NOMO-1 treated with DMSO at 0.1 percent for 48 hours (cell line): ENCODE measurements at regions not wholly inside any gene's neighbourhood (a gene's known extent, or its start where the extent isn't known, plus 50 kb on each side); places are given as distances from the start of the nearest gene placed in this dataset.

Source experiments
- DNase-seq: peaks from one replicate; lab custom pipeline; 2025; ENCODE audit not compliant: unreplicated experiment; lab: John Stamatoyannopoulos, UW

DNA sequence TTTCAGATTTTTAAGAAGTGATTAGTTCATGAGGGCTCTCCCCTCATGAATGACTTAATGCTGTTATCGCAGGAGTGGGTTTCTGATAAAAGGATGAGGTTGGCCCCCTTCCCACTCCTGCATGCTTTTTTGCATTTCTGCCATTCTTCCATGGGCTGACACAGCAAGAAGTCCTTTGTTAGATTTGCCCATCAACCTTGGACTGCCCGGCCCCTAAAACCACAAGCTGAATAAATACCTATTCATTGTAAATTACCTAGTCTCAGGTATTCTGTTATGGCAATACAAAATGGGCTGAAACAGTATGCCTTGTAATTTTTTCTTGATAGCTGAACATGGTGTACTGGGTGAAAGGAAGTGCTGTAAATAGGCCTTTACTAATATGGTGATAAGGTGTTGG, 72.7 kb upstream of the DPH5 start:
- DNase-seq = no peak

DNA sequence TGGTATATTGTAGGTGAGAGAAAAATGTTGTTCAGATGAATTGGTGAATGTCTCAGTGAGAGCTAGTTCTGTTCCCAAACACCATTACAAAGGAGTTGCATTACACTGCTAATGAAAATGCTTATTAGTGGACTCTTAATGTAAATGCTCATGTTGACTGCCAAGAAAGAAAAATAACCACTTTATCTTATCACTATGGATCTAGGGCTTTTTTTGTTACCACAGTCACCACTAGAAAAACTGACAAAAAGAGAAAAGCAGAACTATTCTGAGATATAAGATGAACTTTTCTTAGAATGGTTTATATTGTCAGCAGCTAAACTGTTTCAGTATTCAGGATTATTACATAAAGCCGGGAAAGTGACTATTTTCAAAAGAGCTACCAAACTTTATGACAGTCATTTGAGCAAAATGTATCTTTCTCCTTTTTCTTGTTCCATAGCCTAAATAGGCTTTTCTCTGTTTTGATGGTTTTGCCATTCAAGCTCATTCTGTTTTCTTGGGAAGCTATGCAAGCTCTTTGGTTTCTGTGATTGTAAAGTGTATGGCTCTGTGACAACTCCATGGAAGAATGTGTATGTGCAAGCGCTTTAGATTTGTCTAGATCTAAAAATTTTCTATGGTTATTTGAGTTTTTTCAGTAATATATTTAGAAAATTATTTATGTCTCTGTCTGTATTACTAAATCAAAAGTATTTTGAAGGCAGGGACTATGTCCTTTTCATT, 64.2 kb upstream of the DPH5 start:
- no peak for DNase-seq

DNA sequence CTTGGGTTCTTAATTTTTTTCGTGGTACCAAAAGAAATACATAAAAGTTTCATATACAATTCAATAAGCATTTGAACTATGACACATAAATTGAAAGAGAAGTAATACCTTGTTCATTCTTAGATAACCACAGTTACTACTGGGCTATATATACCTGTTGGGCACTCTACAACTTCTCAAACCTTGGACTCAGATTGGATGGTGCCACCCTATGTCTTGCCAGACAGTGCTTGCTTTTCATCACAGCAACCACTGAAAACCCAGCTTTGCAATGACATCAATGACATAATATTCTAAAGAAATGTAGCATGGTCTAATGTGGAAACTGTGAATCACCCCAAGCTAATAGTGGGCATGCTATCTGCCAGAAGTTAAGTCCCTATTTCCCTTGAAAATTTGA, 62.8 kb upstream of the DPH5 start:
- no peak for DNase-seq

DNA sequence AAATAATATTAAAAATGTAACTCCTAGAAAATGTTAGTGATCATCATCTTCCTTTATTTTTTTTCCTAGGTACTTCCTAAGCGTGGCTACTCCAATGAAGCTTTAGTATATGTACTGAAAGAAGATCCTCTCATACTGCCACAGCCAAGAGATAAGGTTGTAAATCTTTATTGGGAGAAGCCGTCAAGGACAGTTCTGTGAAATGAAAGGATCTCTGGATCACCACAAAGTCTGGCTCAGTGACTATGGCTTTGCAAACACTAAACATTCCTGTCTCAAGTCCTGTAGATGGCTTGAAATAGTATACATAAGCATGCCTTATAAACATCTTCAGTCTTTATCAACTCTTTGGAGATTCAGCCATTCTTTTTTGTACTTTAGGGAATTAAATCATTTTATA, 61.2 kb upstream of the DPH5 start:
- no peak for DNase-seq

DNA sequence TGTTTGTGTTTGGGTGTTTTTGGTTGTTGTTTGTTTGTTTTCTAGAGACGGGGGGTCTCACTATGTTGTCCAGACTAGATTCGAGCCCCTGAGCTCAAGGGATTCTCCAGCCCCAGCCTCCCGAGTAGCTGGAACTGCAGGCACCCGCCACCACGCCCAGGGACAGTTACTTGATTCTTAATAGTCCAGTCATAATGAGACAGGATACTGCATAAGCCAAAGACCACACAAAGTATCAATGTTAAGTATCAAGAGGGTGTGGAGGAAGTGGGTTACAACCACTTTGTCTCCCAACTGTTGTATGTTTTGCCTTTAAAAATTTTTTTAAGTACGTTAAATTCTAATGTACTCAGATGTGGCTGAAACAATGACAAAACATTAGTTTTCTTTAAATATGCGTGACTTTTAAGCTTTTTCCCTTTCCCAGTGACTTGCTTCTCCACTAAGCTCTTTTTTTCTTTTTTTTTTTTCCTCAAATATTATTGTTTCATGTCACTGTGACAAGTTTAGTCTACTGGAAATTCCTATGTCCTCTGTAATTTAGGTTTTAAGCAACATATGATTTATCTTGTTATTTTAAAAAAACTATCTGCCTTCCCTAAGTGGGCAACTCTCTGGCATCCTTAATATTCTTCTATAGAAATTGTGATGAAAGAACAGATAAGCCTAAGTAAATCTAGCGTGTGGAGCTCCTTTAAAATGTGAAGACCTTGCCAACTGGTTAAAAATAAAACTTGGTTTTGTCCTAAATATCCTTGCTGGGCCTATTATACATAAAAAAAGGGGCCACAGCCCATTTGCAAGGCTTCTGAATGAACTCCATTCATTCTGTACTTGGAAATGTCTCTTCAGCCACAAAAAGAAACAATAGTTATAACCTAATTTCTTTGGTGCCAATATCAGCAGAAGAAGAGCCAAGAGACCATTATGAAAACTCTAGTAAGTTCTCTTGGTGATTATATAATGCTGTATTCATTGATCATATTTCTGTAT, 56.2 kb upstream of the DPH5 start:
- DNase-seq = no peak

DNA sequence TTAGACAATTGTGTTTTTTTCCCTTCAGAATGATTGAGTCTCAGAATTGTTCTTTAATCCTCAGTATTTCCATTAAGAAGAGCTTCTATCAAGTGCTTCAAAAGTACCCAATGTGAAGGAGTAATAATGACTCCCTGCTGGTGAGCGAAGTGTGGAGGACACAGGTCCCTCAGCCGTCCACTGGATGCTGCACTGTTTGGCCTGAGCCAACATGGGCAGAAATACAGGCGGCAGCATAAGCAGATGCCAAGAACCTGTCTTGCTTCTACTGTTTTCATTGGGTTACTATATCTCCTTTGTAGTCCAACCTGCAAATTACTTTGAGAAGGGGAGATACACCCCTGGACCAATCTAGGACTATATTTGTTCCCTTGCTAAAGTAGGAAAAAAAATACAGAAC, 55.3 kb upstream of the DPH5 start:
- DNase-seq = no peak

DNA sequence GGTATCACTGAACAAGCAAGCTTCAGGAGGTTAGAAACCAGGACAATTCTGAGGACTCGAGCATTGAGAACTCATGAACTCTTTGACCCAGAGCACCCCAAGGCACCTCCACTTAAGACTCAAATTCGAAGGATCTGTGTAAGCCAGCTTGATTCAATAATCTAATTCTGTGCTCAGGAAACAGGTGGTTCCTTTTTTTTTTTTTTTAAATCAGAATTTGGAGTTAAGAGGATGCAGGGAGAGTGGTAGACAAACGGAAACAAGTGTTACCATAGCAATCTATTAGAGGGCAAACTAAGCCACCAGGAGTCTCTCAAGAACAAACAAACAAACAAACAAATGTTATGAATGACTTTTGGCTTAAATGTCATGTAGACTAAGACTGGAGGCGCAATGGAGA, 53.8 kb upstream of the DPH5 start:
- no peak for DNase-seq

DNA sequence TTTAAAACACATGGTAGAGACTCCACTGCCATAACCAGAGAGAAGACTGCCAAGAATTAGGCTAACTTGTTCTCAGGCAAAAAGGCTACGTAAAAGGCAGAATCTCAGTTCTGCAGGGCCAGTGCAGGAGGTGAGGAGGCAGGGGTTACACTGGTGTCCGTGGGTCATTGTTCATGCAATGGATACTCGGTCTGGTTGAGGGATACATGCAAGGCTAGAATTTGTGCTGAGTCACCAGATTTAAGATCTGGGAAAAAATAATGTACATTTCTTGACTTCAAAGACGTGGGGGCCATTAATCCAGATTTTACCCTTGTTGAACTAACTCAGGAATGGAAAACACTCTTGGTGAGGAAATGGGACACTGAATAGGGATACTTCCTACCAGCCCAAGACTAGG, 52.3 kb upstream of the DPH5 start:
- DNase-seq = no peak

DNA sequence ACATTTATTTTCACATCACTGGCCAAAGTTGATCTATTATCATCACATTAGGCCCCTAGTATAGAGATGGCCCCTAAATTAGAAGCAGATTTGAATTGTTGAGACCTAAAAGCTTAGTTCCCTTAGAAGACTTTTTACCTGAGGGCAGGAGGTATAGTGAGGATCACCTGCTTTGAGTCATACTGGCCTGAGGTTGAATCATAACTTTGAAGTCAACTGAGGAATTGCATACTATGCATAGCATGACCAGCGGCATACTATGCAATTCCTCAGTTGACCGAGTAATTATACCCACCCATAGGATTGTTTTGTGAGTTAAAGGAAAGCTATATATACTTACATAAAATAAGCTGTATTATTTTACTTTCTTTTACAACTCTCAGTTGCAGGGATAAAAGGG, 50.3 kb upstream of the DPH5 start:
- no peak for DNase-seq
